NCI-H1417 treated with DMSO at 0.1 percent for 48 hours (cell line): ENCODE measurements at regions not wholly inside any gene's neighbourhood (a gene's known extent, or its start where the extent isn't known, plus 50 kb on each side); places are given as distances from the start of the nearest gene placed in this dataset.

Experiments used
- DNase-seq: peaks from one replicate; lab custom pipeline; 2025; lab: John Stamatoyannopoulos, UW

DNA sequence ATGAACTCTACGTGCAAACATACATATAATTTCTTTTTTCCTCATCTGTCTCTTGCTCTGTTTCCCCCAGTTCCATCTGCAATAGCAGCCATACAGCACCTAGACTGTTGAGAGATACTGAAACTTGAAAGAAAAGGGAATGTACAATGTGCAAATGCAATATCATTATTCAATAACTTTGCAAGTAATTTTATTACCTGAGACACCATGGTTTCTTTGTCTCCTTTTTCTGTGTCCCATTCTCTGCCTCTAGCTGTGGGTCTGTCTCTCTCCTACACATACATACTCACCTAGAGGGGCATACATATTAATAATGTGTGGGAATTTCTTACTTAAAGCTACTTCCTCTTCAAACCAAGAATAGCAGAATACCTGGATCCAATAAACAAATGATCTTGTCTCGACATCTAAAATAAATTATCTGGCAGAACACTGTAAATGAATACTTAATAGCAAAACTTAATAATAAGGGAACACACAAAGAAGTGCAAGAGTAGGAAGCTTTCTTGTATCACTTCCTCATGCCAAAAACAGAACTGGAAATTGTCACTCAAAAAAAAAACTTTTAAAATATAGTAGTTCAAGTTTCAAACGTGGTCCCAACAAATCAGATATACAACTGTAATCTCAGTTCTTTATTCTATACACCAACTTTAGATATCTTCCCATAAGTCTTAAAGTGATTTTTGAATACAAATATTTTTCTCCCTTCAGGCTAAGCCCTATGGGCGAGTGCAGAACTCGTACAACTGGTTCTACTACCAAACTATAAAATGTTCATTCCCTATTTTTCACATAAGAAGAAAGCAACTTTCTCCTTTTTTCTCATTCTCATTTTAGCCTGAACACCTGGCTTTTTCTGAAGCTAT lies 194.6 kb downstream of the NRIP1 start:
- no peak for DNase-seq

DNA sequence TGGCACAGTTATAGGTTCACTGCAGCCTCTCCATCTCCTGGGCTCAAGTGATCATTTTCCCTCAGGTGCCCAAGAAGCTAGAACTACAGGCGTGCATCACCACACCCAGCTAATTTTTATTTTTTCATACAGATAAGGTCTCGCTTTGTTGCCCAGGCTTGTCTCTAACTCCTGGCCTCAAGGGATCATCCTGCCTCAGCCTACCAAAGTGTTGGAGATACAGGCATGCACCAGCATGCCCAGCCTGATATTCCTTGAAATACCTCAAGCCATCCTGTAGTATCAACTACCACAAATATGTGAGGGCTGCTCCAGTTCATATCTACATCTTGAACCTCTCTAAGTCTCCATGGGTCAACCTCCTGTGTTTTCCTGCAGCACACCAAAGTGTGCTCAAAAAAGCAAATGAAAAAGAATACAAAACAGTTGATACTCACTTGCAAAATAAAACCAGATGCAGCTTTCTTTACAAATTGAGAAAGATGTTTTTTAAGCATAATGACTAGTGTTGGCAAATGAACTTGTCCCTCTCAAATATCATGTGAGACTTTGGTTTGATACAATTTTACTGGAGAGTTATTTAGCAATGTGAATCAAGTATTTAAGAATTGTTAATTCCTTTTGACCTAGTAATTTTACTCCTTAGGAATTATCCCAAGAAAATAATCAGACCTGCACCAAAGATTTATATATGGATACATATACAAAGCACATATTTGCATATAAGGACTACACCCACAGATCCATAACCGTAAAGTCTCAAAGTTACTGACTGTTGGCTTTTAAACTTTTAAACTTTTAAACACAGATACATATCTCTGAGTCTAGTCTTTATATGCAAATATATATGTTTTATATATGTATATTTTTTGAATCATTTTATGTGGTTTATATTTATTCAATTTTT lies 197.7 kb downstream of the NRIP1 start:
- DNase-seq, result no peak

DNA sequence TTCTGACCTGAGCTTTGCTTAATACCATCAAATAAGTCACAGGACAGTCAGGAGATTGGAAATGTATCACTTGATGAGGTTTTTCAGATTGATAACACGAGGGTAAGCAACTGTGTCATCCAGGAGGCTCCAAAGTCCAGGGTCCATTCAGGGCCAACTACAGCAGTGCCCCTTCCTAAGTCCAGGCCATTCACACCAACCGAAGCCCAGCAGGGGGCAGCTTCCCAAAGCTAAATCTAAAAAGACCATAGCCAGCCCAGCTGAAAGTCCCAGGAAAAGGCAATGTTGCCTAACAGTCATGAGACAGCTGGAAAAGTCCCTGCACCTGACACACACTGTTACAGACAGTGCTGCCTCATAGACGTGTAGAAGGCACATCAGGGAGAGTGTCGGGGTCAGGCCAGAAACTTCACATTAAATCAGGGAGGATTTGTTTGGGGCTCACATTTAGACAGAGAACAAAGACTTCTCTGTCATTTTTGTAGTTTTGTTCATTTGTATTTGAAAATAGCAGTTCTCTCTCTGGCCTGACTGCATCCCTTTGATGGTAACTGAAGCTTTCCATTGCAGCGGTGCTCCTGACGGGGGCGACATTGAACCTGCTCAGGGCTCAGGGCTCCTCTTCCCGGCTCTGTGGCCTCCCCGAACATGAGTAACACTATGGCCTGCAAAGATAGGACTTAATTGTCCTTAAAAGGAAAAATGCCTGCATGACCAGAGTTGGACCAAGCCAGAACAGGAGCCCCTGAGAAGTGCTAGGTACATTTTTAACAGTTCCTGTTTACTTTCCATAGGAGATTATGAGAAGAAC lies 200.4 kb downstream of the NRIP1 start:
- no peak for DNase-seq

DNA sequence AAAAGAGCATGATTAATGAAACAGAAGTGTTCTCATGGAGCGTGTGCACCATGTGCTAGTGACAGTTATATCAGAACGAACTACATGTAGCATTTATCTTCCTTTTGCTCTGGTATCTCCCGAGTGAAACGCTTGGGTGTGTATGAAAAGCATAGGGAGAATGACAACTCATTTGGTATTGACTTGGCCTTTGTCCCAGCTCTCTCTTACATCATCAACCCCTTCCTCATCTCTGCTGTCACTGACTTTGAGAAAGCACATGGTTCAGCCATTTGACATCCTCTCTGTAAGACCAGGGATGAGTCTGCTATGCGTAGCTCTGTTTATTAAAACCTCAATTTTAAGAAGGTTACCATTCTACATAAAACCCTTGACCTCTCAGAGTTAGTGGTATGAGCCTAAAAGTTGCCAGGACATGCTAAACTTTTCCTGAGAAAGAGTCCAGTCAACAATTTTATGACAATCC lies 201.0 kb downstream of the NRIP1 start:
- DNase-seq, result no peak

DNA sequence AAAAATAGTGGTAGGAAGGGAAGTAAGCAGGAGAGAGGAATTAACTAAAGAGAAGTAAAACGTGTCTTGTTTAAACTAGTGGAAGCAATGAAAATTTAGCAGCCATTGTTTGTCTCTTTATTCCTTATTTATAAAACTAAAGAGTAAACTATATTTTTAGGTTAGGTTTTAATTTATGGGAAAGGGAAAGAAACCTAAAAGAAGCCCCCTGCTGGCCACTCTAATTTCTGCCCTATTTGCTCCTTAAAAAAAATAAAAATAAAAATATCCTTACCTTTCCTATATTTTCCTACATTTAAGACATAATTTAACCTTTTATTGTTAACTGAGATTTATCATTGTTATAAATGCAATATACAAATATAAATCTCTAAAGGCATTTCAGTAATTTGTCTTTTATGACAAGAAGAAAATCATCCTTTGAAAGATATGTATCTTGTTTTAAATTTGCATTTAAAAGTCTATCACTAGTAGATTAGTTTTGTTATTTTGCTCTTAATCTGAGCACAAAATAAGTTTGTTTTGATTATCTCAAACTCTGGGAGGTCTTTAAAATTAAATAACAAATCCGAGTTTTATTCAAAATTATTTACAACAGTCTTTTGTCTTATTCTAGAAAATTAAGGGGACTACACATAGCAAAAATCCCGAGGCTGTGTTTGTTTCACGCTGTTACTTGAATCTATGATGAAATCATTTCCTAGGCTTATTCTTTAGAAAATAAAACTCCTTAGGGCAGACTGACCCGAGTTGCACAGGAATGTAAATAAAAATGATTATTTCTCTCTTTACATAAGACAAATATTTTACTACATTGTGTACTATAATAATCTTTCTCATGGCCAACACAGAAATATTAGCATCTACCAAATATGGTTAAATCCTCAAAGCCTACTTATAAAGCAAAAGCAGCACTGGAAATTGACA lies 201.7 kb downstream of the NRIP1 start:
- no peak for DNase-seq

DNA sequence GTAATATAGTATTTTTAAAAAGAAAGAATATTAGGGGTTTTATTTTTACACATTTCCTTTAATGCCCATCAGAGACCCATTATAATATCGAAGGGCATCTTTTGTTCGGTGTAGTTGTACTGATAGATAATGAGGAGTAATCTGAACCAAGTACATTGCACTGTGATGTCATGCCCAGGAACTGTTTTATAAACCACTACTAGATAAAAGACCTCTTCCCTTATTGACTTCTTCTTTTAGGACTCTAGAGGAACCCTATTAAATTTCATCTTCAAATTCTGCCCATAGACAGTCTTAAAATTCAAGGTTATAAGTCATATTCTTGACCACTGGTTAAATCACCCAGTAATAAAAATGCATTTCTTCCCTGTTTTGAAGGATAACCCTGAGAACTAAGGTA lies 206.5 kb downstream of the NRIP1 start:
- no peak for DNase-seq

DNA sequence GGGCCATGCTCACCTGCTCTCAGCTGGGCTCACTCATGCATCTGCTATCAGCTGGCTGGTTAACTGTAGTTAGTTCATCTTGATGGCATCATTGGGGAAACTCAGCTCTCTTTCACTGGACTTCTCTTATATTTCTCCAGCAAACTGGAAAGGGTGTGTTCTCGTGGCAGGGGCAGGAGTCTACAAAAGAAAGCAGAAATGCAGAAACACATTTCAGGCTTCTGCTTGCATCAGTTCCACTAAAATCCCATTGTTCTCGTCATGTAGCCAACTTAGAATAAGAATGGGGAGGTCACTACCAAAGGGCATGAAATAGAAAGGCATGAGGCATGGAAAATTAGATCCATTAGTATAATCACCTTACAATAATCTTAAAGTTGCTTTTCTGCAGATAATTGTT lies 207.3 kb downstream of the NRIP1 start:
- DNase-seq, result no peak

DNA sequence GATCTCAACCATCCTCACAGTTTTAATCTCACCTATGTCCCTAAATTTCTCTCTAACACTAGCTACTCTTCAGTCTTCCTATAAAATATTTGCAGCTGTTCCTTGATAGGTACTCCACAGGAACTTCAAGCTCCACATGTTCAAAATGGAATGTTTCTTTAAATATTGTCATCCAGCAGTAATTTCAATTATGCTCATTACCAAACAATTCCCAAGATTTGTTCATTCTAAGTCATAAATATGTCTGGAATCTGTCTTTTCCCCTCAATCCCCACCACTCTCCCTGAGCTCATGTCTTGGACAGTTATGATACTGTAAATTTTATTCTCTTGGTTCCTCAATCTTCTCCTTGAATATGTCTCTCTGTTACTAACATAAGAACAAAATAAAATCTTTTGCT lies 214.4 kb downstream of the NRIP1 start:
- DNase-seq, result no peak

DNA sequence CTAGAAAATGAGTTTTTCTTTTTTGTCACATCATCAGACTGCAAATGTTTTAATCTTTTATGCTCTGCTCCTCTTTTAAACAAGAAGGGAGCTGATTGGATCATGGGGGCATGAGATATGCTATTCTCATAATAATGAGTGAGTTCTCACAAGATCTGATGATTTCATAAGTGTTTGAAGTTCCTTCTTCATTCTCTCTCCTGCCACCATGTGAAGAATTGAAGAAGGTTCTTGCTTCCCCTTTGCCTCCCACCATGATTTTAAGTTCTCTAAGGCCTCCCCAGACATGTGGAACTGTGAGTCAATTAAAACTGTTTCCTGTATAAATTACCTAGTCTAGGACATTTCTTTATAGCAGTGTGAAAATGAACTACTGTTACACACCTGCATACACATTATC lies 218.2 kb downstream of the NRIP1 start:
- DNase-seq, result no peak

DNA sequence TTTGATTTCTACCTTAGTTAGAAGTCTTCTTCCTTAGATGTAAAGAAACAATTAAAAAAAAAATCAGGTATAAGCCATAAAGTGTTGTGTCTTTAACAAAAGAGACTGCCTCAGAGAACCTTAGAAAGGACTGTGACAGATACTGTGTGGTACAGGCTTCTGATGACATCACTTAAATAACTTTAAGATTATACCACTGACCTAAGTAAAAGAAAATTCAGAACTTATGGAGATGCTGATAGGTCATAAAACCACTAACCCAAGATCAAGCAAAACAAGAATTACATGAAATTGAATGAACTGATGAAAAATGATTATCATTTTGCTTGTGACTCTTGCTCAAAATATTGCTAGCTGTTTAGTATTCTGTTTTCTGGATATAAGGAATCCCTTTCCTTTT lies 220.8 kb downstream of the NRIP1 start:
- no peak for DNase-seq

DNA sequence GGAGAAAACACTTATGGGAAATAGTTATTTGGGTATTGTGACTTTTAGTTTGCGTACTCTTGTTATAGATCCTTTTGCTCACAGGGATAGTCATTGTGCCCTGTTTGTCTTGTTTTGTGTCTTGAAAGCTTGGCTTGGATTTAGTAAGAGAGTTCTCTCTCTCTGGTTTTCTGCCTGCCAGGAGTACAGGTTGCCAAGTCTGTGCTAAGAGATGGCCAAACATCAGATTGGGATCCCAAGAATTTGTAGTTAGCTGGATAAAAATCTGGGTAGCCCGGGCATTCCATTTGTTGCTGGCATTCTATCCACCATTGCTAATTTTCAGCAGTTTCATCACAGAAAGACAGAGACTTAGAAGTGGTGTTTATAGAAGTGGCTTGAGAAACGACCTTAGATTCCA lies 222.2 kb downstream of the NRIP1 start:
- no peak for DNase-seq

DNA sequence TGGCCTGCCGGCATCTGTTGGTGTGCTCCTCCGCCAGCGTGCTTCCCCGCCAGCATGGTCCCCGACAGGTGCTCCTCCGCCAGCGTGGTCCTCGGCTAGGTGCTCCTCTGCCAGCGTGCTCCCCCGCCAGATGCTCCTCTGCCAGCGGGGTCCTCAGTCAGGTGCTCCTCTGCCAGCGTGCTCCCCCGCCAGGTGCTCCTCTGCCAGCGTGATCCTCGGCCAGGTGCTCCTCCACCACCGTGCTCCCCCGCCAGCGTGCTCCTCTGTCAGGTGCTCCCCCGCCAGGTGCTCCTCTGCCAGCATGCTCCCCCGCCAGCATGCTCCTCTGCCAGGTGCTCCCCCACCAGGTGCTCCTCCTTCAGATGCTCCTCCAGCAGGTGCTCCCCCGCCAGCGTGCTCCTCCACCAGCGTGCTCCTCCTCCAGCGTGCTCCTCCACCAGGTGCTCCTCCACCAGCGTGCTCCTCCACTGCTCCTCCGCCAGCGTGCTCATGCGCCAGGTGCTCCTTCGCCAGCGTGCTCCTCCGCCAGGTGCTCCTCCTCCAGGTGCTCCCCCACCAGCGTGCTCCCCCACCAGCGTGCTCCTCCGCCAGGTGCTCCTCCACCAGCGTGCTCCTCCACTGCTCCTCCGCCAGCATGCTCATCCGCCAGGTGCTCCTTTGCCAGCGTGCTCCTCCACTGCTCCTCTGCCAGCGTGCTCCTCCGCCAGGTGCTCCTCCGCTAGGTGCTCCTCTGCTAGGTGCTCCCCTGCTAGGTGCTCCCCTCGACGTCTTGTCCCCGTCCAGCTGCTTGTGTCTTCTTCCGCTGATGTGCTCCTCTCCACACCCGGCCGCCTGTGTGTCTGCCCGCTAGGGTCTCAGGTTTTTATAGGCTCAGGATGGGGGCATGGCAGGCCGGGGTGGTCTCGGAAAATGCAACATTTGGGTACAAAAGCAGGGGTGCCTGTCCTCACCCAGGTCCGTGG lies 223.0 kb downstream of the NRIP1 start:
- no peak for DNase-seq

DNA sequence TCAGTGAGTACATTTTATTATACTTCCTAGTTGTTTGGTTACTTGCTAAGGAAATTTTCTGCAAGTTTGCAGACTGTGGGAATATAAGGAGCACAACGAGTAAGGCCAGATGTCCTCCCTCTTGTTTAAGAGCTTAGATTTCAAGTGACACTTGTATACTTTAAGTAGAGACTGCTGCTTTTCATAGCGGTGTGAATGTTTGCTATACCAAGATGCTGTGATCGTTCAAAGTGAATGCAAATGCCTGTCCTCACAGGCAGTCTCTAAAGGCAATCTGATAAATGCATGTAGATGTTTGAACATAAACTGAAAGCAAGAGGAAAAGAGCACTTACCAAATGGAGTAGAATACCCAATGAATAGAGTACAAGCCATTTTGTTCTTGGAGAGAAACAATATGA lies 226.4 kb downstream of the NRIP1 start:
- DNase-seq, result no peak

DNA sequence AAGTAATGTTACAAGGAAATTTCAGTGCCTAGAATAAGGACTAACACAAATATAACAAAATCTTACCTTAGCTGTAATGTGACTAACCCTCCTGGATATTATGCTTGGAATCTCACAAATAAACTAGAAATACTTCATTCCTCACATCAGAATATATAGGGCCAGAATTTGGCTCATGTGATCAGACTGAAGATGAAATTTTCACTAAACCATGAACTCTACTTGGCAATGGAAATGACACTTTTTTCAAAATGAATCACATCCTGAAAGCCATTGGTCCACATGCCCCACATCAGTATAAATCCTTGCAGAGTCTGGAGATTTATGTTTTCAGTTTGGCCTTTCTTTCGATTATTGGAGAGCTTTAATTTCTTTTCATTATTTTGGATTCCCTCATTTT lies 227.8 kb downstream of the NRIP1 start:
- no peak for DNase-seq

DNA sequence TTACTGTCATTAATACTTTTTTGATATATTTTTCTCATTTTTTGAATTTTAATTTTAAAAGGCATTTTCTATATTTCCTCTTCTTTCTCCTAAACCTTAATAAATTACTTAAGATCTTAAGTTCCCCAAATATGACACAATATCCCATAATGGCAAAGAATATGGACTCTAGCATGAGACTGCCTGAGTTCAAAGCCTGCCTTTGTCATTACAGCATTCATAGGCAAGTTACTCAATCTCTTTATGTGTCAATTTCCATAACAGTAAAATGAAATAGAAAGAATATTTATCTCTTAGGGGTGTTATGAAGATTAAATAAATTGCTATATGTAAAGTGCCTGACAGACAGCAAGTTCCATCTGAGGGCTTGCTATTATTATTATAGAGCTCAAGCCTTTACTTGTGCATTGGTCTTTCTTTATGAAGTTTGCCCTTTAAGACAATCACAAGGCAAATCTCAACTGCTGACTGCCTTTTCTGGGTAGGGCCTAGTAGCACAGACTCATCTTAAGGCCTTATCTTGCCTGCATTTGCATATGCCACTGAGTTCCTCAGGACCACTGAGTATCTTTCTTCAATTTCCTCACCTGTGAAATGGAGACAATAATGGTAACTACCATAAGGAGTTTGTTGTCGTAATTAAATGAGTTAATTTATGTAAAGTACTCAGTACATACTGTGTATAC lies 231.0 kb downstream of the NRIP1 start:
- DNase-seq, result no peak

DNA sequence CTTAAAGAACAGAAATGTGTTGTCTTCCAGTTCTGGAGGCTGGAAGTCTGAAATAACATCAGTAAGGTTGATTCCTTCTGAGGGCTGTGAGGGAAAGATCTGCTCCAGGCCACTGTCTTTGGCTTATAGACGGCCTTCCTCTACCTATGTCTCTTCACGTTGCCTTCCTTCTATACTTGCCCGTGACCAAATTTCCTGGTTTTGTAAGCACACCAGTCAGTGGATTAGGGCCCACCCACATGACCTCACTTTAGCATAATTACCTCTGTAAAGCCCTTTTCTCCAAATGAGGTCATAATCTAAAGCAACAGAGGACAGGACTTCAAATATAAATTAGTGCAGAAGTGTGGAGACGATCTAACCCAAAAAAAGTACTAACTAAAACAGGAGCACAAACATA lies 231.6 kb downstream of the NRIP1 start:
- DNase-seq, result no peak

DNA sequence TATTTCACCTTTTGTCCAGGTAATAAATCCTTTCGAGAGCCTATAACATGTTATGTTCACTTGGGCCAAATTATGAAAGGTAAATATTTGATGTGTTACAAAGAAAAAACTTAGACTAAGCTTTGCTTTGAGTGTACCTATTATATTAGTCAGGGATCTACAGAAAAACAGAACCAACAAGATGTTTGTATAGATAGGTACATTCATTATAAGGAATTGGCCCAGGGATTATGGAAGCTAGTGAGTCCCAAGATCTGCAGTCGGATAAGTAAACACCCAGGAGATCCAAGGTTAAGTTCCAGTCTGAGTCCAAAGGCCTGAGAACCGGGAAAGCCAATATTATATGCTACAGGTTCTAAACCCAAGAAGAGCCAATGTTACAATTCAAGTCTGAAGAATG lies 234.5 kb downstream of the NRIP1 start:
- DNase-seq, result no peak

DNA sequence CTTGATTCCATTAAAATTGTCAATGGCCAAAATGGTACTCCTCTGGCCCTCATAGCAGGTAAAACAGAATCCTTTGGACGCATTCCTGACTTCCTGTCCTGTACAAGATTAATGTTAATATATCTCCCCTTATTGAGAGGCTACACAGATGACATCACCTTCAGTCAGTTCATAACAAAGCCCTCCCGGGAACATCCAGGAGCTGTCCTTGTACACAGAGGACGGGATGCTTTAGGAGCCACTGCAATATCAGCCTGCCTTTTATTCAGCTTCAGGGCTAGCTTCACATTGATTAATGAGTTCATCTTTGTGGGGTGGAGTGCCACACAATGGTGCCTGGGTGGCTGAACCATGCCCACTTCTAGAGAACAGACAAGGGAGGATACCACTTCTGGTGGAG lies 235.1 kb downstream of the NRIP1 start:
- no peak for DNase-seq

DNA sequence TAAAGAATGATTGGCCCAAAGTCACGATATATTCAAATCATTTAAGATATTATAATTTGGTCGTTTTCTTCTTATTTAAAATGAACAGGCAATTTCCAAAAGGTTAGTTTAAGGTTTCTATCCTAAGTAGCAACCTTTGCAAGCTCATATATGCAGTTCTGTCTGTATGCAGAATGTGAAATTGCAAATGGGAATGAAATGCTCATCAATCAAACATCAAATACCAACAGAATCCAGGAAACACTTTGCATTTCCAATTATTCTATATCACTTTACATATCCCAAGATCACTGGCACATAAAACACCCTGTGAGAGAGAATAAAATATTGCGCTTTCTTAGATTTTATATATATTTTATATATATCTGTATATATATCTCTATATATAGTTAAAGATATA lies 237.3 kb downstream of the NRIP1 start:
- no peak for DNase-seq
